HEK293T (cell line): ENCODE measurements at regions not wholly inside any gene's neighbourhood (a gene's known extent, or its start where the extent isn't known, plus 50 kb on each side); places are given as distances from the start of the nearest gene placed in this dataset.

Experiments
- CTCF ChIA-PET: fragments of 350-600 bp; formaldehyde crosslinking; extraction: SDS; loops from one replicate; lab custom pipeline; 2021; ENCODE audit warnings: antibody characterized with exemption, inconsistent platforms; lab: Yijun Ruan, JAX
- POLR2A ChIA-PET: fragments of 350-600 bp; formaldehyde crosslinking; extraction: SDS; loops from one replicate; lab custom pipeline; 2020; ENCODE audit warnings: antibody characterized with exemption, inconsistent platforms; lab: Yijun Ruan, JAX
- DNase-seq: peaks from one replicate; pipeline ENCODE4 v3.0.0; 2012; ENCODE audit warnings: mixed read lengths; ENCODE audit errors: extremely low spot score
- ARNT ChIP-seq: fragments of 450-650 bp; IDR thresholded peaks from 2 replicates; pipeline ENCODE4 v1.6.1; 2017; ENCODE audit warnings: mild to moderate bottlenecking
- BHLHE40 ChIP-seq: fragments of 450-650 bp; IDR thresholded peaks from 2 replicates; pipeline ENCODE4 v1.6.1; 2016; ENCODE audit warnings: mild to moderate bottlenecking, moderate library complexity, borderline replicate concordance
- CTBP1 ChIP-seq: fragments of 450-650 bp; IDR thresholded peaks from 2 replicates; pipeline ENCODE4 v1.6.1; 2016; ENCODE audit warnings: borderline replicate concordance
- ELF4 ChIP-seq: fragments of 450-650 bp; IDR thresholded peaks from 2 replicates; pipeline ENCODE4 v1.6.1; 2017; ENCODE audit warnings: antibody characterized with exemption
- FOXA1 ChIP-seq: fragments of 450-650 bp; IDR thresholded peaks from 2 replicates; pipeline ENCODE4 v1.6.1; 2016; ENCODE audit warnings: mild to moderate bottlenecking
- FOXK2 ChIP-seq: fragments of 450-650 bp; IDR thresholded peaks from 2 replicates; pipeline ENCODE4 v1.6.1; 2016; ENCODE audit warnings: mild to moderate bottlenecking
- FOXM1 ChIP-seq: fragments of 450-650 bp; IDR thresholded peaks from 2 replicates; pipeline ENCODE4 v1.6.1; 2017; ENCODE audit warnings: mild to moderate bottlenecking, borderline replicate concordance
- HDGF ChIP-seq: fragments of 450-650 bp; IDR thresholded peaks from 2 replicates; pipeline ENCODE4 v1.6.1; 2017; ENCODE audit warnings: antibody characterized with exemption, borderline replicate concordance
- L3MBTL2 ChIP-seq: fragments of 450-650 bp; conservative IDR thresholded peaks from 2 replicates; pipeline ENCODE4 v1.6.1; 2016; ENCODE audit warnings: mild to moderate bottlenecking
- LEF1 ChIP-seq: fragments of 450-650 bp; IDR thresholded peaks from 2 replicates; pipeline ENCODE4 v1.6.1; 2017; ENCODE audit warnings: mild to moderate bottlenecking, borderline replicate concordance
- NFRKB ChIP-seq: fragments of 450-650 bp; IDR thresholded peaks from 2 replicates; pipeline ENCODE4 v1.6.1; 2016; ENCODE audit warnings: mild to moderate bottlenecking, moderate library complexity
- SP1 ChIP-seq: fragments of 450-650 bp; IDR thresholded peaks from 2 replicates; pipeline ENCODE4 v1.6.1; 2017
- SUZ12 ChIP-seq: fragments of 450-650 bp; IDR thresholded peaks from 2 replicates; pipeline ENCODE4 v1.6.1; 2016; ENCODE audit warnings: mild to moderate bottlenecking
- TARDBP ChIP-seq: fragments of 450-650 bp; IDR thresholded peaks from 2 replicates; pipeline ENCODE4 v1.6.1; 2016
- ZNF384 ChIP-seq: fragments of 450-650 bp; IDR thresholded peaks from 2 replicates; pipeline ENCODE4 v1.6.1; 2016
- TF ChIP-seq, protein P1 (sequence below): fragments of 450-650 bp; IDR thresholded peaks from 2 replicates; pipeline ENCODE4 v1.6.1; 2016

DNA sequence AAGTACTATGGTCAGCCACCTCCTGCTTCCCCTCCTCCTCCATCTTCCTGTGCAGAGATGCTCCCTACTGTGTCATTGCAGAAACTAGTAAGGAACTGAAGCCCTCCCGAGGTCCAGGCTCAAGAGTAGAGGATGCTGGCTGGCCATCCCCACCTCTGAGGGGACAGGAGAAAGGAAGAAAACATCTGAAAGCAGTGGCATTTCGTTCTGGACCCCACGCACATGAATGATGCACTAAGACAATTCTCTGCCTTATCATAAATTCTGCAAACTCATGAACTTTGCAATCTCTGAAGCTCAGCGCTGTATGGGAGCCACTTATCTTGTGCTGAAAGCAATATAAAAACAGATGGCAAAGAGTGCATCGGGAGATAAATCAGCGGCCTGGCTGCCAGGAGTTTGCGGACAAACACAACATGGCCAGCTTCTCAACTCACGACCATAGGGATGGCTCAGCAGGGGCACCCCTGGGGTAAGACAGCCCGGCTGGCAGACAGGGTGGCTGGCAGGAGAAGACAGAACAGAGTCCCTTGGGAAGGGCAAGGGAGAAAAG lies 306.4 kb downstream of the NXPE2 start:
- ChIA-PET POLR2A (no interaction called here), CTCF (no interaction called here)
- no peak for DNase-seq
- no peak for TF ChIP-seq TARDBP
- no peak for TF ChIP-seq SUZ12
- TF ChIP-seq HDGF, result no peak
- TF ChIP-seq FOXA1, result no peak
- TF ChIP-seq ARNT, result no peak
- TF ChIP-seq NFRKB, result no peak
- no peak for TF ChIP-seq LEF1
- TF ChIP-seq BHLHE40, result no peak
- no peak for TF ChIP-seq FOXM1
- TF ChIP-seq, protein P1, sequence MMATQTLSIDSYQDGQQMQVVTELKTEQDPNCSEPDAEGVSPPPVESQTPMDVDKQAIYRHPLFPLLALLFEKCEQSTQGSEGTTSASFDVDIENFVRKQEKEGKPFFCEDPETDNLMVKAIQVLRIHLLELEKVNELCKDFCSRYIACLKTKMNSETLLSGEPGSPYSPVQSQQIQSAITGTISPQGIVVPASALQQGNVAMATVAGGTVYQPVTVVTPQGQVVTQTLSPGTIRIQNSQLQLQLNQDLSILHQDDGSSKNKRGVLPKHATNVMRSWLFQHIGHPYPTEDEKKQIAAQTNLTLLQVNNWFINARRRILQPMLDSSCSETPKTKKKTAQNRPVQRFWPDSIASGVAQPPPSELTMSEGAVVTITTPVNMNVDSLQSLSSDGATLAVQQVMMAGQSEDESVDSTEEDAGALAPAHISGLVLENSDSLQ, result no peak
- TF ChIP-seq SP1, result no peak
- TF ChIP-seq ELF4, result no peak

DNA sequence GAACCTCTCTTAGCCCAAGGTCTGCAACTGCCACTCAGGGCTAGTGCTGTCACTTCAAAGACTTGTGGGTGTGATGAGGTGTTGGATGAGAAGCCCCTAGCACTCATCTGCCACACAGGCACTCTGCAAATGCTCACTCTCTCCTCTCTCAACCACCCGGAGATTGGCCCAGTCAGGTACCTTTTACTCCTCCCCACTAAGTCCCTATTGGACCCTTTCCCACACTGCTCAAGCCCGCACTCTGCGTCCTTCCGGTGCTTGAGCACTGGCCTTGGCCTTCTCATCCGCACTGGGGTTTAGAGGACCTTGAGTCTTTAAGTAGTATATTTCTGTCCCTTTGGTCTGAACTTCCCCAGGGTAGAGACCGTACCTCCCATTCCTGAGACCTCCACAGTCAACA lies 308.0 kb downstream of the NXPE2 start:
- no peak for TF ChIP-seq FOXM1
- no peak for TF ChIP-seq SP1
- TF ChIP-seq L3MBTL2, result no peak
- CTCF ChIA-PET, result no interaction called here
- POLR2A ChIA-PET, result no interaction called here
- DNase-seq, result no peak

DNA sequence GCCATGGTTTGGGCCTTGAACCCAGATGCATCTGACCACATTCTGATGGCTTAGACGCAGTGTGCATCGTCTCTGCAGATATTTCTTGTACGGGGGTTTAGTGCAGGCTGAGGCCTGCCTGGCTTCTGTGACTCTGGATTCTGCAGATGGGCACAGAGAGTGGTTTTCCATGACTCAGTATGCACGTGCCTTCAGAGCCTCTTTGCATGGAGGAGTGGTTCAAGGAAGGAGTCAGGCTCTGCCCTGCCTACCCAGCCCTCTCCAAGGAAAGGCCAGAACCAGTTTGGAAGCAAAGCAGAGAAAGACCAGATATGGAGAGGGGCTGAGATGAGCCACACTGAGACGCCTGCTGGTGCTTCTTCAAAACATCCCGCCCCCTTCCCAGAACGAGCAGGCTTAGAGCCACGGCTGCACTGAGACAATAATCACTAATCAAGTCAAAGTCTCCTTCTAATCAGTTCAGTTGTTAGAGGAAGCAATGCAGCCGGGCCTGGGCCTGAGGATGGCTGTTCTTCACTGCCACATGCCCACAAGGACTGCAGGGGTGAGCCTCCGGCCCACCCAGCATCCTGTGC lies 308.9 kb downstream of the NXPE2 start:
- CTCF ChIA-PET, result no interaction called here
- no peak for DNase-seq
- TF ChIP-seq HDGF (no peak), NFRKB (no peak), TARDBP (no peak), BHLHE40 (no peak), FOXA1 (no peak), FOXM1 (no peak), ELF4 (no peak), LEF1 (no peak), SUZ12 (no peak), ARNT (no peak), SP1 (no peak), ZNF384 (no peak), FOXK2 (no peak), L3MBTL2 (no peak), CTBP1 (no peak)
- TF ChIP-seq, protein P1, result no peak
- POLR2A ChIA-PET, result no interaction called here

DNA sequence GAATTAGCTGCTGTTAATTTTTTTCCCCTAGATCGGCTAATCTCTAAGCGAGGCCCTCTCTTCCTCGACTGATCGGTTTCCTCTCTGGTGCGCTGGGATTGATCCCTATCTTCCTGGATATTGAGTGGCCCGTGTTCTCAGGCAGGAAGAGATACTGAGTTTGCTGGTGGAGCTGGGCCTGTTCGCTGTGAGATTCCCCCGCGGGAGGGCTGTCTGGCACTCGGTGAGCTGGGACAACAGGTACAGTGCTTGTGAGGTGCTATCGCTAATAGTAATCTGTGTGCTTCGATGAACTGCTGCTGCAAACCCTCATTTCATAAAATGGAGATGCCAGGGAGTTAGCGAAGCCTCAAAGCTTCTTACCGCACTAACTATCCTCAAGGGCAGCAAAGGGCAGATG lies 310.3 kb downstream of the NXPE2 start:
- DNase-seq, result no peak
- no peak for TF ChIP-seq CTBP1
- no peak for TF ChIP-seq FOXM1
- TF ChIP-seq, protein P1, result no peak
- TF ChIP-seq L3MBTL2, result no peak
- TF ChIP-seq BHLHE40, result no peak
- no peak for TF ChIP-seq SP1
- TF ChIP-seq FOXK2, result no peak
- TF ChIP-seq NFRKB, result no peak
- no peak for TF ChIP-seq TARDBP
- TF ChIP-seq SUZ12, result no peak
- TF ChIP-seq ELF4, result no peak
- no peak for TF ChIP-seq ZNF384
- no peak for TF ChIP-seq ARNT
- TF ChIP-seq FOXA1, result no peak
- TF ChIP-seq LEF1, result no peak
- ChIA-PET POLR2A (no interaction called here), CTCF (interaction anchor here (0.7 kb wide), 1 partner anchor 218 kb away, joined by 3 read pairs; no protein-coding TSS in a partner anchor)

DNA sequence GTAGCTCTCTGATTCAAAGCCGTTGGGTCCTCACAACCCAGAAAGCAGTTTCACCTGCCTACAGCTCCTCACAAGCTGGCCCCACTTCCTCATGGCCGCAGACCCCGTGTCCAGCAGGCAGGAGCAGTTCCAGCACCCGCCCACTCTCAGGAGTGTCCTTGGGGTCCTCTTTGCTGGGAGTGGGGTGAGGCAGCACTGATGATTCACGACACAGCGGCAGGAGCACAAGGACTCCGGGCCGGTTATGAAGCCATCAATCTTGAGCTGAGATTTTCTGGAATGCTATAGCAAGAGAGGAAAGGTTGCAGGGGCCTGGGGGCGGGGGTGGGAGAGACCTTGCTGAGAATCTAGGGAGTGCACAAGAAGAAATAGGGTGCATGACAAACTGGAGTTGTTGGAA lies 311.2 kb downstream of the NXPE2 start:
- no peak for TF ChIP-seq BHLHE40
- TF ChIP-seq ELF4, result no peak
- no peak for TF ChIP-seq SUZ12
- no peak for TF ChIP-seq SP1
- TF ChIP-seq L3MBTL2, result no peak
- no peak for TF ChIP-seq LEF1
- TF ChIP-seq, protein P1, result no peak
- no peak for TF ChIP-seq NFRKB
- TF ChIP-seq ARNT, result no peak
- TF ChIP-seq ZNF384, result no peak
- no peak for TF ChIP-seq FOXM1
- no peak for TF ChIP-seq HDGF
- TF ChIP-seq FOXK2, result no peak
- ChIA-PET POLR2A (no interaction called here), CTCF (interaction anchor here (0.7 to 1.0 kb wide), 2 partner anchors 10 to 219 kb away, joined by 3 read pairs; no protein-coding TSS in a partner anchor)
- DNase-seq, result no peak

DNA sequence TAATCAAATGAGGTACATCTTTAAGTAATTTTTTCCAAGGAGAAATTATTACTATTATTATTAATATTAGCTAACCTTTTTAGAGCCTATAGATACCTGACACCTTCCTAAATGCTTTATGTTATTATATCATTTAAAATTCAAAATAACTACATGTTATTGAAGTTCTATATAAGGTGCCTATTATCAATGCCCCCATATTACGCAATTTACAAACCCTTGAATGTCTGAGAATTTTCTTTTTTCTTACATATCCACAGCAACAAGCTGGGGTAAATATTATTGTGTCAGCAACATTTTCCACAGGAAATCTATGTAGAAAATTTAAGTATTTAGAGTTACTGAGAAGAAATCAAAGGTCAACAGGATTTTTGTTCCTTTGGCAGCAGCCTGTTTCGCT lies 327.3 kb downstream of the NXPE2 start:
- DNase-seq, result no peak
- ChIA-PET POLR2A (no interaction called here), CTCF (no interaction called here)
- TF ChIP-seq, protein P1, result no peak
- TF ChIP-seq FOXM1 (no peak), SP1 (no peak), ELF4 (no peak), FOXA1 (no peak), L3MBTL2 (no peak), SUZ12 (no peak), HDGF (no peak)
